H1 (cell line): ENCODE measurements at regions not wholly inside any gene's neighbourhood (a gene's known extent, or its start where the extent isn't known, plus 50 kb on each side); places are given as distances from the start of the nearest gene placed in this dataset.

Source experiments
- BCL11A ChIP-seq, 2 experiments: IDR thresholded peaks; one replicate each; pipeline ENCODE4 v1.6.1; 2011; ENCODE audit warnings: low read depth in 2 of 2, low read length in 2 of 2, mild to moderate bottlenecking in 2 of 2
- CBX8 ChIP-seq: fragments of 300-800, 300-1000 bp; sonication (generic); IDR thresholded peaks from 2 replicates; pipeline ENCODE4 v1.7.1; 2016; ENCODE audit warnings: low read depth, low read length, borderline replicate concordance
- NRF1 ChIP-seq: IDR thresholded peaks from 2 replicates; pipeline ENCODE4 v1.6.1; 2011; ENCODE audit warnings: mild to moderate bottlenecking, low read depth, low read length, improper control_type of control experiment
- PHF8 ChIP-seq: fragments of 200-600 bp; sonication (generic); conservative IDR thresholded peaks from 2 replicates; pipeline ENCODE4 v1.7.1; 2012; ENCODE audit warnings: low read depth, mild to moderate bottlenecking, inconsistent platforms, low read length, moderate library complexity
- SP1 ChIP-seq: IDR thresholded peaks from 2 replicates; pipeline ENCODE4 v1.6.1; 2011; ENCODE audit warnings: low read depth, low read length
- SRF ChIP-seq: IDR thresholded peaks from 2 replicates; pipeline ENCODE4 v1.6.1; 2011; ENCODE audit warnings: mild to moderate bottlenecking, low read depth, low read length, moderate library complexity
- TBP ChIP-seq: IDR thresholded peaks from 2 replicates; pipeline ENCODE4 v1.6.1; 2011; ENCODE audit warnings: low read depth, low read length, improper control_type of control experiment
- TF ChIP-seq, protein P1 (sequence below): fragments of 300-600 bp; sonication (generic); IDR thresholded peaks from 2 replicates; pipeline ENCODE4 v1.7.1; 2012; ENCODE audit warnings: low read length, moderate library complexity, mild to moderate bottlenecking, inconsistent platforms; ENCODE audit not compliant: insufficient replicate concordance

DNA sequence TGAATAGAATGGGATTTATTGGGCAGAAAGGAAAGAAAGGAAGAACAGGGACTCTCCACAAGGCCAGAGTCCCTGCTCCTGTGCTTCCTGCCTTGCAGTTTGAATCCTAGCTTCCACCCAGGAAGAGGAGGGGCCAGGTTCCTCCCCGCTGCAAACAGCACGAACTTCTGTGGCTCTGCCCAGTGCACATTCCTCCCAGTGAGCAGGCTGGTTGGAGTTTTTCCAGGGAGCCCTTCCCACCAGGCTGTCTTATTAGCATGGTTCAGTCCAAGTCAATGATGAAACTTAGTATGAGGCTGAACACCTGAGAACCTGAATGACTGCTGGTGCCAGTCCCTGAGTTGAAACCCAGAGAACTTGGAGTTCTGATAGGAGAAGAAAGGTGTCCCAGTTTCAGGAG is 247.2 kb downstream of the DUSP10 start (continued):
- TF ChIP-seq, protein P1, sequence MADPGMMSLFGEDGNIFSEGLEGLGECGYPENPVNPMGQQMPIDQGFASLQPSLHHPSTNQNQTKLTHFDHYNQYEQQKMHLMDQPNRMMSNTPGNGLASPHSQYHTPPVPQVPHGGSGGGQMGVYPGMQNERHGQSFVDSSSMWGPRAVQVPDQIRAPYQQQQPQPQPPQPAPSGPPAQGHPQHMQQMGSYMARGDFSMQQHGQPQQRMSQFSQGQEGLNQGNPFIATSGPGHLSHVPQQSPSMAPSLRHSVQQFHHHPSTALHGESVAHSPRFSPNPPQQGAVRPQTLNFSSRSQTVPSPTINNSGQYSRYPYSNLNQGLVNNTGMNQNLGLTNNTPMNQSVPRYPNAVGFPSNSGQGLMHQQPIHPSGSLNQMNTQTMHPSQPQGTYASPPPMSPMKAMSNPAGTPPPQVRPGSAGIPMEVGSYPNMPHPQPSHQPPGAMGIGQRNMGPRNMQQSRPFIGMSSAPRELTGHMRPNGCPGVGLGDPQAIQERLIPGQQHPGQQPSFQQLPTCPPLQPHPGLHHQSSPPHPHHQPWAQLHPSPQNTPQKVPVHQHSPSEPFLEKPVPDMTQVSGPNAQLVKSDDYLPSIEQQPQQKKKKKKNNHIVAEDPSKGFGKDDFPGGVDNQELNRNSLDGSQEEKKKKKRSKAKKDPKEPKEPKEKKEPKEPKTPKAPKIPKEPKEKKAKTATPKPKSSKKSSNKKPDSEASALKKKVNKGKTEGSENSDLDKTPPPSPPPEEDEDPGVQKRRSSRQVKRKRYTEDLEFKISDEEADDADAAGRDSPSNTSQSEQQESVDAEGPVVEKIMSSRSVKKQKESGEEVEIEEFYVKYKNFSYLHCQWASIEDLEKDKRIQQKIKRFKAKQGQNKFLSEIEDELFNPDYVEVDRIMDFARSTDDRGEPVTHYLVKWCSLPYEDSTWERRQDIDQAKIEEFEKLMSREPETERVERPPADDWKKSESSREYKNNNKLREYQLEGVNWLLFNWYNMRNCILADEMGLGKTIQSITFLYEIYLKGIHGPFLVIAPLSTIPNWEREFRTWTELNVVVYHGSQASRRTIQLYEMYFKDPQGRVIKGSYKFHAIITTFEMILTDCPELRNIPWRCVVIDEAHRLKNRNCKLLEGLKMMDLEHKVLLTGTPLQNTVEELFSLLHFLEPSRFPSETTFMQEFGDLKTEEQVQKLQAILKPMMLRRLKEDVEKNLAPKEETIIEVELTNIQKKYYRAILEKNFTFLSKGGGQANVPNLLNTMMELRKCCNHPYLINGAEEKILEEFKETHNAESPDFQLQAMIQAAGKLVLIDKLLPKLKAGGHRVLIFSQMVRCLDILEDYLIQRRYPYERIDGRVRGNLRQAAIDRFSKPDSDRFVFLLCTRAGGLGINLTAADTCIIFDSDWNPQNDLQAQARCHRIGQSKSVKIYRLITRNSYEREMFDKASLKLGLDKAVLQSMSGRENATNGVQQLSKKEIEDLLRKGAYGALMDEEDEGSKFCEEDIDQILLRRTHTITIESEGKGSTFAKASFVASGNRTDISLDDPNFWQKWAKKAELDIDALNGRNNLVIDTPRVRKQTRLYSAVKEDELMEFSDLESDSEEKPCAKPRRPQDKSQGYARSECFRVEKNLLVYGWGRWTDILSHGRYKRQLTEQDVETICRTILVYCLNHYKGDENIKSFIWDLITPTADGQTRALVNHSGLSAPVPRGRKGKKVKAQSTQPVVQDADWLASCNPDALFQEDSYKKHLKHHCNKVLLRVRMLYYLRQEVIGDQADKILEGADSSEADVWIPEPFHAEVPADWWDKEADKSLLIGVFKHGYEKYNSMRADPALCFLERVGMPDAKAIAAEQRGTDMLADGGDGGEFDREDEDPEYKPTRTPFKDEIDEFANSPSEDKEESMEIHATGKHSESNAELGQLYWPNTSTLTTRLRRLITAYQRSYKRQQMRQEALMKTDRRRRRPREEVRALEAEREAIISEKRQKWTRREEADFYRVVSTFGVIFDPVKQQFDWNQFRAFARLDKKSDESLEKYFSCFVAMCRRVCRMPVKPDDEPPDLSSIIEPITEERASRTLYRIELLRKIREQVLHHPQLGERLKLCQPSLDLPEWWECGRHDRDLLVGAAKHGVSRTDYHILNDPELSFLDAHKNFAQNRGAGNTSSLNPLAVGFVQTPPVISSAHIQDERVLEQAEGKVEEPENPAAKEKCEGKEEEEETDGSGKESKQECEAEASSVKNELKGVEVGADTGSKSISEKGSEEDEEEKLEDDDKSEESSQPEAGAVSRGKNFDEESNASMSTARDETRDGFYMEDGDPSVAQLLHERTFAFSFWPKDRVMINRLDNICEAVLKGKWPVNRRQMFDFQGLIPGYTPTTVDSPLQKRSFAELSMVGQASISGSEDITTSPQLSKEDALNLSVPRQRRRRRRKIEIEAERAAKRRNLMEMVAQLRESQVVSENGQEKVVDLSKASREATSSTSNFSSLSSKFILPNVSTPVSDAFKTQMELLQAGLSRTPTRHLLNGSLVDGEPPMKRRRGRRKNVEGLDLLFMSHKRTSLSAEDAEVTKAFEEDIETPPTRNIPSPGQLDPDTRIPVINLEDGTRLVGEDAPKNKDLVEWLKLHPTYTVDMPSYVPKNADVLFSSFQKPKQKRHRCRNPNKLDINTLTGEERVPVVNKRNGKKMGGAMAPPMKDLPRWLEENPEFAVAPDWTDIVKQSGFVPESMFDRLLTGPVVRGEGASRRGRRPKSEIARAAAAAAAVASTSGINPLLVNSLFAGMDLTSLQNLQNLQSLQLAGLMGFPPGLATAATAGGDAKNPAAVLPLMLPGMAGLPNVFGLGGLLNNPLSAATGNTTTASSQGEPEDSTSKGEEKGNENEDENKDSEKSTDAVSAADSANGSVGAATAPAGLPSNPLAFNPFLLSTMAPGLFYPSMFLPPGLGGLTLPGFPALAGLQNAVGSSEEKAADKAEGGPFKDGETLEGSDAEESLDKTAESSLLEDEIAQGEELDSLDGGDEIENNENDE = no peak
- TF ChIP-seq NRF1 = no peak
- no peak for TF ChIP-seq TBP
- no peak for TF ChIP-seq SRF
- no peak for TF ChIP-seq SP1
- no peak for TF ChIP-seq CBX8
- TF ChIP-seq BCL11A (IDR thresholded peaks at IDR 0.05; ENCODE audit: low read depth in 2 of 2, low read length in 2 of 2) = no peak
- no peak for TF ChIP-seq PHF8
